ENCODE measurements at regions not wholly inside any gene's neighbourhood (a gene's known extent, or its start where the extent isn't known, plus 50 kb on each side); places are given as distances from the start of the nearest gene placed in this dataset.

GRCh38 chr5:126363658-126364057 lies 59.6 kb upstream of the GRAMD2B start:
- no peaks in the 10 kb centered on the region for H3K27me3 ChIP-seq (ENCODE audit: control insufficient read depth, insufficient read depth, low read length)
- no peak for TF ChIP-seq CTCF (IDR thresholded peaks at IDR 0.05; ENCODE audit: insufficient read depth, low read length, poor library complexity, severe bottlenecking)
- no peak for DNase-seq (ENCODE audit: low read depth)

GRCh38 chr5:126364206-126364902 lies 58.9 kb upstream of the GRAMD2B start:
- no peak for TF ChIP-seq CTCF (IDR thresholded peaks at IDR 0.05; ENCODE audit: insufficient read depth, low read length, poor library complexity, severe bottlenecking)

More at GRCh38 chr5:126363658-126364057, 59.6 kb upstream of the GRAMD2B start:
- Histone ChIP-seq H3K4me3 (ENCODE audit: low read depth, low read length) (no peak overlapping the region), H3K36me3 (ENCODE audit: control insufficient read depth, insufficient read depth, low read length) (no peaks in the 10 kb centered on the region)

GRCh38 chr5:126365446-126366198 lies 57.6 kb upstream of the GRAMD2B start:
- H3K36me3 ChIP-seq (ENCODE audit: control insufficient read depth, insufficient read depth, low read length): no peaks in the 10 kb centered on the region
- H3K27me3 ChIP-seq (ENCODE audit: control insufficient read depth, insufficient read depth, low read length): no peaks in the 10 kb centered on the region
- no peak for TF ChIP-seq CTCF (IDR thresholded peaks at IDR 0.05; ENCODE audit: insufficient read depth, low read length, poor library complexity, severe bottlenecking)
- H3K4me3 ChIP-seq (ENCODE audit: low read depth, low read length): no peak overlapping the region
- DNase-seq (ENCODE audit: low read depth): no peak

More at GRCh38 chr5:126364206-126364902, 58.9 kb upstream of the GRAMD2B start:
- H3K36me3 ChIP-seq (ENCODE audit: control insufficient read depth, insufficient read depth, low read length): no peaks in the 10 kb centered on the region
- no peak overlapping the region for H3K4me3 ChIP-seq (ENCODE audit: low read depth, low read length)
- no peak for DNase-seq (ENCODE audit: low read depth)
- H3K27me3 ChIP-seq (ENCODE audit: control insufficient read depth, insufficient read depth, low read length): no peaks in the 10 kb centered on the region

GRCh38 chr5:126366199-126366560 lies 57.0 kb upstream of the GRAMD2B start:
- H3K27me3 ChIP-seq (ENCODE audit: control insufficient read depth, insufficient read depth, low read length): no peaks in the 10 kb centered on the region
- no peak for DNase-seq (ENCODE audit: low read depth)

GRCh38 chr5:126368239-126368812 lies 54.9 kb upstream of the GRAMD2B start:
- TF ChIP-seq CTCF (IDR thresholded peaks at IDR 0.05; ENCODE audit: insufficient read depth, low read length, poor library complexity, severe bottlenecking): no peak
- H3K4me3 ChIP-seq (ENCODE audit: low read depth, low read length): no peak overlapping the region
- H3K27me3 ChIP-seq (ENCODE audit: control insufficient read depth, insufficient read depth, low read length): no peaks in the 10 kb centered on the region
- no peak for DNase-seq (ENCODE audit: low read depth)
- no peaks in the 10 kb centered on the region for H3K36me3 ChIP-seq (ENCODE audit: control insufficient read depth, insufficient read depth, low read length)

More at GRCh38 chr5:126366199-126366560, 57.0 kb upstream of the GRAMD2B start:
- no peak overlapping the region for H3K4me3 ChIP-seq (ENCODE audit: low read depth, low read length)
- no peaks in the 10 kb centered on the region for H3K36me3 ChIP-seq (ENCODE audit: control insufficient read depth, insufficient read depth, low read length)
- TF ChIP-seq CTCF (IDR thresholded peaks at IDR 0.05; ENCODE audit: insufficient read depth, low read length, poor library complexity, severe bottlenecking): no peak

Measured in kidney epithelial cell (primary cell).